Activated CD8-positive, alpha-beta memory T cell treated with anti-CD3 and anti-CD28 coated beads, Interleukin-2, amount 10 ng/mL, durations not matched to agents 7 days and 5 days (primary cell): ENCODE measurements at regions not wholly inside any gene's neighbourhood (a gene's known extent, or its start where the extent isn't known, plus 50 kb on each side); places are given as distances from the start of the nearest gene placed in this dataset.
"Not testable (repeated sequence)": the region's sequence is repeated elsewhere in the genome, so short reads cannot be mapped to it uniquely, and the experiment has no call there.

Experiments
- ATAC-seq: fragments of 150-1000 bp; cut with Tn5 transposase; one replicate; pipeline ENCODE4 v1.10.0; 2021; ENCODE audit warnings: moderate library complexity
- CTCF ChIA-PET: fragments of 350-600 bp; sonication (Branson Sonifier 250); formaldehyde crosslinking; loops from one replicate; lab custom pipeline; 2021; ENCODE audit warnings: antibody characterized with exemption; lab: Charles Lee
- DNase-seq: peaks from one replicate; pipeline ENCODE4 v3.0.0-alpha.2; 2020
- H3K27ac Mint-ChIP-seq: one replicate; pipeline ENCODE4 v1.8.0; 2021; ENCODE audit warnings: mild to moderate bottlenecking, mixed read lengths
- H3K27me3 Mint-ChIP-seq: one replicate; pipeline ENCODE4 v1.8.0; 2021; ENCODE audit warnings: mixed read lengths
- H3K36me3 Mint-ChIP-seq: one replicate; pipeline ENCODE4 v1.8.0; 2021; ENCODE audit warnings: mild to moderate bottlenecking, mixed read lengths
- H3K4me1 Mint-ChIP-seq: one replicate; pipeline ENCODE4 v1.8.0; 2021; ENCODE audit warnings: mixed read lengths
- H3K4me3 Mint-ChIP-seq: one replicate; pipeline ENCODE4 v1.8.0; 2021; ENCODE audit warnings: mild to moderate bottlenecking, moderate library complexity, mixed read lengths
- H3K9me3 Mint-ChIP-seq: one replicate; pipeline ENCODE4 v1.8.0; 2022; ENCODE audit warnings: low read depth, mixed read lengths

DNA sequence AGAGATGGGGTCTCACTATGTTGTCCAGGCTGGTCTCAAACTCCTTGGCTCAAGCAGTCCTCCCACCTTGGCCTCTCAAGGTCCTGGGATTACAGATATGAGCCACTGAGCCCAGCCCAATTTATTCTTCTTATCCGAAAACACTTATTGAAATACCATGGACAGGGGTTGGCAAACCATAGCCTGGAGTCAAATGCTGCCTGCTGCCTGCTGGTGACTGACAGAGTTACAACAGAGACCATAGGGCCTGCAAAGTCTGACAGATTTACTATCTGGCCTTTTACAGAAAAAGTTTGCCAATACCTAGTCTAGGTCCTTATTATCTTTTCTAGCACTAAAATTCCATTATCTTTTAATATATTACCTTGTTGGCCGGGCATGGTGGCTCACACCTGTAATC, 87.1 kb upstream of the ZNF281 start:
- CTCF ChIA-PET = interaction anchor here (0.7 to 0.8 kb wide), 2 partner anchors 12 to 119 kb away, joined by 3 read pairs; no protein-coding TSS in a partner anchor
- H3K36me3 Mint-ChIP-seq = no peaks in the 10 kb centered on the region
- ATAC-seq (no peak), DNase-seq (no peak)
- H3K27me3 Mint-ChIP-seq = peaks cover 29% of the 10 kb centered on the region
- no peaks in the 10 kb centered on the region for H3K9me3 Mint-ChIP-seq
- H3K4me1 Mint-ChIP-seq = no peaks in the 10 kb centered on the region
- H3K27ac Mint-ChIP-seq = no peak overlapping the region
- no peak overlapping the region for H3K4me3 Mint-ChIP-seq

DNA sequence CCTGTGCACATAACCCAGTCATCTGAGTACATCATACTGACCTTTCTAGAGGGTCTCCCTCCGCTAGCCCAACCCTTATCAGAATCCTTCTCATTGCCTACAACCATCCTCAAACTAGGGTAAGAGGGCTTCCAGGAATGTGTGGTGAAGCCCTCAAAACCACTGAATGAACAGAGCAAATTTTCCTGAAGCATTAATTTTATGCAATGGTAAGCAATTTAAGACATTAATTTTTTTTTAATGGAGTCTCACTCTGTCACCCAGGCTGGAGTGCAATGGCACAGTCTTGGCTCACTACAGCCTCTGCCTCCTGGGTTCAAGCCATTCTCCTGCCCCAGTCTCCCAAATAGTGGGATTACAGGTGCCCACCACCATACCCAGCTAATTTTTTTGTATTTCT, 86.1 kb upstream of the ZNF281 start:
- CTCF ChIA-PET = interaction anchor here (1.0 to 1.1 kb wide), 2 partner anchors 13 to 15 kb away, joined by 4 read pairs; no protein-coding TSS in a partner anchor
- Mint-ChIP-seq H3K9me3 (no peaks in the 10 kb centered on the region), H3K27ac (no peak overlapping the region), H3K36me3 (no peaks in the 10 kb centered on the region), H3K27me3 (peaks cover 34% of the 10 kb centered on the region), H3K4me3 (no peak overlapping the region), H3K4me1 (no peaks in the 10 kb centered on the region)
- no peak for DNase-seq
- ATAC-seq = no peak

DNA sequence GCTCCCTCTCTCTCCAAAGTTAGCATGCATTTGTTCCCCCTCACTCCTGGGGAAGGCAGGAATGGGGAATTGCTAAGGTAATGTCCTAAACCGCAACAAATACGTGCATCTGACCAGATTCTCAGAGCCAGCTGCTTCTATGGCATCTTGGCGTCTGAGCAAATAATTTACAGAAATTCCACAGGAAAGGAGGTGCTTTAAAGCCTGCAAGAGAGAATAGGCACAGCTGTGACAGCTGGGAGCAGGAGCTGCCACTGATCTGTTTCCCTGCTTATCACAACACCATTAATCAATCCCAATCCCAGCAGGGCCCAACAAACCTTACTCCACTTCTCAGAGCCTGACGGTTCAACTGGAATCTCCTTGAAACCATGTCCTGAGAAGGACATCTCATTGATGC, 83.5 kb upstream of the ZNF281 start:
- DNase-seq (no peak), ATAC-seq (no peak)
- peaks cover 2% of the 10 kb centered on the region for H3K4me1 Mint-ChIP-seq
- no peaks in the 10 kb centered on the region for H3K36me3 Mint-ChIP-seq
- no peaks in the 10 kb centered on the region for H3K9me3 Mint-ChIP-seq
- H3K27ac Mint-ChIP-seq = no peak overlapping the region
- peaks cover 40% of the 10 kb centered on the region for H3K27me3 Mint-ChIP-seq
- CTCF ChIA-PET = interaction anchor here (0.8 kb wide), 1 partner anchor 16 kb away, joined by 3 read pairs; no protein-coding TSS in a partner anchor
- no peak overlapping the region for H3K4me3 Mint-ChIP-seq

DNA sequence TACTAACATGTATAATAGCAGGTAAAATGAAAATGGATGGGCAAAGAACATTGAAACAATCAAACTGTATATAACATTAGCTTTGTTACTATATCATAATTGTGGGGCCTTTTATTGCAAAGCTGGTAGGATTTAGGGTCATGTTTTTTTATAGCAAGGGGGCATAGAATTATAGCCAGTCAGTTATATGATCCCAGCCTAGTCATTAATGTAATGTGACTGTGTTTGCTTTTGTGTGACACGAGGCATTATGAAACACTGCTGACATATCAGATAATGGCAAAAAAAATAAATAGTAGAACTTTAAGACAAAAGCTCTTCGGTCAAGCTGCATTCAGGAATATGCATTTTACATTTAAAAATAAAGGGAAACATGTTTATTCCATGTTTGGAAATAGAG, 81.3 kb upstream of the ZNF281 start:
- Mint-ChIP-seq H3K27me3 (peaks cover 45% of the 10 kb centered on the region), H3K4me3 (no peak overlapping the region), H3K36me3 (no peaks in the 10 kb centered on the region), H3K27ac (no peak overlapping the region), H3K9me3 (no peaks in the 10 kb centered on the region), H3K4me1 (peaks cover 7% of the 10 kb centered on the region)
- DNase-seq (no peak), ATAC-seq (no peak)
- CTCF ChIA-PET = interaction anchor here (0.6 to 1.5 kb wide), 6 partner anchors 18 to 231 kb away, joined by 3 to 6 read pairs (median 3); no protein-coding TSS in a partner anchor

DNA sequence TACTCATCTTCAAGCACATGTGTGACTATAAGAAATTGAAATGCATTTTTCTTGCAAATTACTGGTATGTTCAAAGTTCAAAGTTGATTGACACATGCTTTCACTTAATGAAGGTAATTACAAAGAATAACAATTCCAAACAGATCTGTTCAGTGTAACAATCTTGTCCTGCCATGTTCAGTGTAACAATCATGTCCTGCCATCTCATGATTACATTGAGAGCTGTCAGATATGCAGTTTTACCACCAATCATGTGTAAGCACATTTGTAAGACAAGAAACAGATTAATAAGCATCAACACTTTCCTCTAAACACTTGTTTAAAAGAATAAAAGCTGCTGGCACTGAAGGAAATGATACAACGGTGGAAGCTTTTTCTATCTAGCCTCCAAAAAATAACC, 80.3 kb upstream of the ZNF281 start:
- H3K4me1 Mint-ChIP-seq = peaks cover 7% of the 10 kb centered on the region
- CTCF ChIA-PET = interaction anchor here (0.6 to 1.5 kb wide), 8 partner anchors 17 to 230 kb away, joined by 3 to 6 read pairs (median 3); no protein-coding TSS in a partner anchor
- H3K27ac Mint-ChIP-seq = no peak overlapping the region
- DNase-seq = no peak
- H3K9me3 Mint-ChIP-seq = no peaks in the 10 kb centered on the region
- peaks cover 49% of the 10 kb centered on the region for H3K27me3 Mint-ChIP-seq
- no peaks in the 10 kb centered on the region for H3K36me3 Mint-ChIP-seq
- no peak overlapping the region for H3K4me3 Mint-ChIP-seq
- no peak for ATAC-seq

DNA sequence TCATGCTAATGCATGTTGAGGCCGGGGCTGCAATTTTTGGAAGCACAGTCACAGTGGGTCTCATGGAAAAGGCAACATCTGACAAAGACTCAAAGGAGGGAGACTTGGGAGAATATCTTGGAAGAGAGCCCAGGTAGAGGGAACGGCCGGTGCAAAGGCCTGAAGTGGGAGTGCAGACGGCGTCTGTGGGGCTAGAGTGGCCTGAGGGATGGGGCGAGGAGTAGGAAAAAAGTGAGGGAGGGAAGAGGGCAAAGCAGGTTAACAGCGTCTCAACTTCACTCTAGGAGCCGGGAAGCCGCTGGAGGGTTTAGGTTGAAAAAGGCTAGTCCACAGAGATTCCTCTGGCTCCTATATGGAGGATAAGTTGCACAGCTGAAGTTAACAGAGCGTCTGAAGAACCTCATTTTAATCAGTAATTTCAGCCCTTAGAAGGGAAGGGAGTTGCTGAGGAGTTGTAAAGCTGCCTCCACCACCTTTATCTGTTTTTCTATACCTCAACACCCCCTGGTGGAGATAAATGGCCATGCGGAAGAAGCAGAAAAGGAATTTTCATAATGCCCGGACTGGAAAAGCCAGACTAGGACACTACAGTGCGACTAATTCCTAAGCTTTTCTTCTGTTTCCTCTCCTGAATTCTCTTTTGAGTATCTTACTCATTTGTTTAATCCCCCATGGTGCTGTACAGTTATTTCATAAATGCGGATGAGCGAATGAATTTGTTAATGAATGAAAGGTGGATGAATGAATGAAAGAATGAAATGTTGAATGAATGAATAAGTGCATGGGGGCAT, 78.7 kb upstream of the ZNF281 start:
- DNase-seq = peak; percentile 48
- peaks cover 16% of the 10 kb centered on the region for H3K4me1 Mint-ChIP-seq
- H3K27ac Mint-ChIP-seq = no peak overlapping the region

DNA sequence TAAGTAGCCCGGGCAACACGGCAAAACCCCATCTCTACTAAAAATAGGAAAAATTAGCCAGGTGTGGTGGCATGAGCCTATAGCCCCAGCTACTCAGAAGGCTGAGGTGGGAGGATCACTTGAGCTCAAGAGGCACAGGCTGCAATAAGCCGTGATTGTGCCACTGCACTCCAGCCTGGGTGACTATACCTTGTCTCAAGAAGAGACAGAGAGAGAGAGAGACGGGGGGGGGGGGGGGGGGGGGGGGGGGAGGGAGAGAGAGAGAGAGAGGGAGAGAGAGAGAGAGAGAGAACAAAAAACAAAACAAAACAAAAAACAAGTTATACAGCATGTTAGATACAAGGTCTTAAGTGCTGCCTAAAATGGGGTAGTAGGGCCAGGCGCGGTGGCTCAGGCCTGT, 77.8 kb upstream of the ZNF281 start:
- H3K9me3 Mint-ChIP-seq = no peaks in the 10 kb centered on the region
- no peak overlapping the region for H3K4me3 Mint-ChIP-seq
- H3K36me3 Mint-ChIP-seq = no peaks in the 10 kb centered on the region
- H3K27me3 Mint-ChIP-seq = peaks cover 52% of the 10 kb centered on the region
- ATAC-seq (no peak), DNase-seq (no peak)
- H3K4me1 Mint-ChIP-seq = peaks cover 24% of the 10 kb centered on the region
- H3K27ac Mint-ChIP-seq = no peak overlapping the region
- CTCF ChIA-PET = interaction anchor here (2.1 kb wide), 1 partner anchor 29 kb away, joined by 5 read pairs; no protein-coding TSS in a partner anchor

More for the DNA sequence above, 78.7 kb upstream of the ZNF281 start:
- peak; percentile 69 for ATAC-seq
- CTCF ChIA-PET = interaction anchor here (0.5 to 2.1 kb wide), 10 partner anchors 12 to 209 kb away, joined by 3 to 5 read pairs (median 4); no protein-coding TSS in a partner anchor
- no peaks in the 10 kb centered on the region for H3K9me3 Mint-ChIP-seq
- H3K4me3 Mint-ChIP-seq = no peak overlapping the region
- no peaks in the 10 kb centered on the region for H3K36me3 Mint-ChIP-seq
- H3K27me3 Mint-ChIP-seq = peaks cover 50% of the 10 kb centered on the region

DNA sequence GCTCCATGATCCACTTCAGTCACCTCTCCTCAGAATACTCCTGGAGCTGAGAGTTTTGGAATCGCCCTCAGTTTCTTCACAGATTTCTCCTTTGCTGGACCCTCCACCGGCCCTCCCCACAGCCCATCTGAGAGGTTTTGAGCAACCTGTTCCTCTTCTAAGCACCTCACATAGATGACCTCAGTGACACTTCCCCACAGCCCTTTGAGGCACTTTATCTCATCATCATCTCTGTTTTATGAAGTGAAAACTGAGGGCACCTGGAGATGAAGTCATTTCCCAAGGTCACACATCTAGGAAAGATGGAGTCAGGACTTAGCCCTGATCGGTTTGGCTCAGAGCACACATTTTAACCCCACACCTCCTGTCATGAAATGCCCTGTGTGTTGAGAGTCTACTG, 76.8 kb upstream of the ZNF281 start:
- Mint-ChIP-seq H3K27ac (no peak overlapping the region), H3K9me3 (no peaks in the 10 kb centered on the region), H3K4me1 (peaks cover 24% of the 10 kb centered on the region), H3K27me3 (peaks cover 54% of the 10 kb centered on the region), H3K4me3 (no peak overlapping the region), H3K36me3 (no peaks in the 10 kb centered on the region)
- DNase-seq = no peak
- no peak for ATAC-seq
- CTCF ChIA-PET = no interaction called here

DNA sequence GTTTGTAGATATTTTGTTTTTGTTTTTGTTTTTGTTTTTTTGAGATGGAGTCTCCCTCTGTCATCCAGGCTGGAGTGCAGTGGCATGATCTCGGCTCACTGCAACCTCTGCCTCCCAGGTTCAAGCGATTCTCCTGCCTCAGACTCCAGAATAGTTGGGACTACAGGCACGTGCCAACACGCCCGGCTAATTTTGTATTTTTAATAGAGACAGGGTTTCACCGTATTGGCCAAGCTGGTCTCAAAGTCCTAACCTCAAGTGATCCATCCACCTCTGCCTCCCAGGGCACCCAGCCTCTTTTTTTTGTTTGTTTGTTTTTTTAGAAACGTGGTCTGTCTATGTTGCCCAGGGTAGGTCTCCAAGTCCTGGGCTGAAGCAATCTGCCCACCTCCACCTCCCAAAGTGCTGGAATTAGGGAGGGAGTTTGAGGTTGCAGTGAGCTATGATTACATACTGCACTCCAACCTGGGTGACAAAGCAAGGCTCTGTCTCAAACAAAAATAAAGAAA, 74.7 kb upstream of the ZNF281 start:
- H3K27ac Mint-ChIP-seq, H3K36me3 Mint-ChIP-seq, H3K9me3 Mint-ChIP-seq, DNase-seq, CTCF ChIA-PET, H3K4me3 Mint-ChIP-seq, ATAC-seq: not testable (repeated sequence)
- peaks cover 24% of the 10 kb centered on the region for H3K4me1 Mint-ChIP-seq
- H3K27me3 Mint-ChIP-seq = peaks cover 62% of the 10 kb centered on the region

DNA sequence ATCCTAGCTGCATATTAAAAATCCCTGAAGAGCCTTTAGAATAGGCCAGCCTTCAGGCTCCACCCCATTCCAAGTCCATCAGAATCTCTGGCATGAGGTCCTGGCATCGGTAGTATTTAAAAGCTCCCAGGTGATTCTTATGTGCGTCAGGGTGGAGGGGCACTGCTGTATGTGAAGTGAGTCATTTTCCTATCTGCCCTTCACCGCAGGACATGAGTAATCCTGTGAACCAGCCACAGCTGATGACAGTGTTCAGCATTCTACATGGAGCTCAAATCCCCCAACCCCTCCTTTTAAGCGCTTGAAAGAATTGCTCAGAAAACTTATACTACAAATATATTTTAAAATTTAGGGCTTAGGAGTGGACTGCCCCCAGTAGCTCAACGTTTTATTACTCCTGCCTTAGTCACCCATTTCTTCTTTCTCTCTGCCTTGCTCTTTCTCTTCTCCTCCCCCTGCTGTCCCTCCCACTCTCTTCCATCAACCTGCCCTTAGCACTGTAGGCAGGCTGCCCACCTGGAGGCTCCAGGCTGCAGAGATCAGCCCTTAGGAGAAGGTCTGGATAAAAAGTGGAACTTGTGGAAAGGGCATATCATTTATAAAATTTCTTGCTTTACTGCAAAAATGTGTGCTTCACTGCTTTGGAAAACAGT, 73.8 kb upstream of the ZNF281 start:
- ATAC-seq (peak; percentile 100), DNase-seq (peak; percentile 89)
- no peaks in the 10 kb centered on the region for H3K36me3 Mint-ChIP-seq
- H3K27ac Mint-ChIP-seq = no peak overlapping the region
- H3K4me3 Mint-ChIP-seq = no peak overlapping the region
- peaks cover 62% of the 10 kb centered on the region for H3K27me3 Mint-ChIP-seq
- H3K4me1 Mint-ChIP-seq = peaks cover 24% of the 10 kb centered on the region
- CTCF ChIA-PET = interaction anchor here (0.7 to 1.4 kb wide), 5 partner anchors 11 to 209 kb away, joined by 3 to 6 read pairs (median 4); no protein-coding TSS in a partner anchor
- H3K9me3 Mint-ChIP-seq = no peaks in the 10 kb centered on the region

DNA sequence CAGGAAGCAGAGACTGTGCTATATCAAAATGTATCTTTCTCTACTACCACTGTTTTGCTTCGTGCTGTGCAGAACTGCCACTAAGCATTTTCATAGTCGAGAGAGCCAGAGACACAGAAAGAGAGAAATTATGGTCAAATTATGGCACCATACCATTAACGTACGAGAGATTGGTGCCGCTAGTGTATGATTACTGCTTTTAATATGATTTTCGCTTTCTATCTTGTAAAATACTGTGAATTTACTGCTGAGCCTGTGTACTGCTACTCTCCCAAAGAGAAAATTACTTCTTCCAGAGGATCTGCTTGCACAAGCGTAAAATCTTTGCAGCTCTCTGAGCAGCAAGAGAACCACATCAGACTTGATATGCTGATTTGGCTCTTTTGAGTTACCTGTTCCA, 71.1 kb upstream of the ZNF281 start:
- peaks cover 17% of the 10 kb centered on the region for H3K4me1 Mint-ChIP-seq
- no peaks in the 10 kb centered on the region for H3K9me3 Mint-ChIP-seq
- ATAC-seq = no peak
- no peak overlapping the region for H3K27ac Mint-ChIP-seq
- H3K4me3 Mint-ChIP-seq = no peak overlapping the region
- peaks cover 60% of the 10 kb centered on the region for H3K27me3 Mint-ChIP-seq
- CTCF ChIA-PET = no interaction called here
- H3K36me3 Mint-ChIP-seq = no peaks in the 10 kb centered on the region
- no peak for DNase-seq

DNA sequence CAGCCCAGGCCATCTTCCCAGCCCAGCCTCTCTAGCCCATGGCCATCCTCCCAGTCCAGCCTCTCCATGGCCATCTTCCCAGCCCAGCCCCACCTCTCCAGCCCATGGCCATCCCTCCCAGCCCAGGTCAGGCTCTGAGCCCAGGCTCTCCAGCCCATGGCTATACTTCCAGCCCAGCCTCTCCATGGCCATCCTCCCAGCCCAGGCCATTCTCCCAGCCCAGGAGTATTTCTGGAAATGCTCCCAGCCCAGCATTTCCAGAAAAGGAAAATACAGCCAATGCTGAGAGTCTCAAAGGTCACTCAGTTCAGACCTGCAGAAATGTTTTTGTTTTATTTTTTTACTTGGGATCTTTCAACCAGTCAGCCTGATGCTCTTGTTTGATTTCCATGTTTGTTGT, 70.0 kb upstream of the ZNF281 start:
- H3K27ac Mint-ChIP-seq = no peak overlapping the region
- H3K9me3 Mint-ChIP-seq = no peaks in the 10 kb centered on the region
- peaks cover 65% of the 10 kb centered on the region for H3K27me3 Mint-ChIP-seq
- H3K4me3 Mint-ChIP-seq = no peak overlapping the region
- CTCF ChIA-PET = no interaction called here
- DNase-seq (no peak), ATAC-seq (no peak)
- peaks cover 16% of the 10 kb centered on the region for H3K4me1 Mint-ChIP-seq
- H3K36me3 Mint-ChIP-seq = no peaks in the 10 kb centered on the region

DNA sequence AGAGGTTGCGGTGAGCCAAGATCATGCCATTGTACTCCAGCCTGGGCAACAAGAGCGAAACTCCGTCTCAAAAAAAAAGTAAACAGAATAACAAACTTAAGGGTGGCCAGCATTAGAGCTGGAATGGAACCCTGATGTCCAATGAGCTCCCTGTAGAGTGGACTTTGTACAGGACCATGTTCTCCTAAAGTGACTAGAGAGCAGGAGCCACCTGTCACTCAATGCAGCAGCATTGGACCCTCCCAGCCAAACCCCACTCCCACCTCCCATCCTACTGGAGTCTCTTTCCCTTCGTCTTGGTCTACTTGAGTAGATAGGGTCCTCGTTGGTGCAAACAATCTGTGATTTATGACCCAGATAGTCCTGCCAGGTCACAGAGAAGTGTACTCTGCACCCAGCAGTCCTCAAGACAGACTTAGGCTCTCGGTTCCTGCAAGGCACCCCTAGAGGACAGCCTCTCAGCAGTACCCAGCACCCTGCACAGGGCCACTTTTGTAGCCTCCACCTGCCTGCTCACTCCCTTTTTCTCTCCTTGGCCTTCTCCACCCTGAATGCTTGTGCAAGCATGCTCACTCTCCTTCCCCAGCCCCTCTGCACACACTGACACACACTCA, 69.2 kb upstream of the ZNF281 start:
- Mint-ChIP-seq H3K9me3 (no peaks in the 10 kb centered on the region), H3K27me3 (peaks cover 64% of the 10 kb centered on the region), H3K4me3 (no peak overlapping the region), H3K36me3 (no peaks in the 10 kb centered on the region), H3K4me1 (peaks cover 15% of the 10 kb centered on the region), H3K27ac (no peak overlapping the region)
- CTCF ChIA-PET = no interaction called here
- ATAC-seq = no peak
- no peak for DNase-seq
